Kidney tubule cell (primary cell): ENCODE measurements at regions not wholly inside any gene's neighbourhood (a gene's known extent, or its start where the extent isn't known, plus 50 kb on each side); places are given as distances from the start of the nearest gene placed in this dataset.

Experiments used
- DNase-seq: peaks from one replicate; pipeline ENCODE4 v3.0.0-alpha.2; 2018; ENCODE audit warnings: low spot score

DNA sequence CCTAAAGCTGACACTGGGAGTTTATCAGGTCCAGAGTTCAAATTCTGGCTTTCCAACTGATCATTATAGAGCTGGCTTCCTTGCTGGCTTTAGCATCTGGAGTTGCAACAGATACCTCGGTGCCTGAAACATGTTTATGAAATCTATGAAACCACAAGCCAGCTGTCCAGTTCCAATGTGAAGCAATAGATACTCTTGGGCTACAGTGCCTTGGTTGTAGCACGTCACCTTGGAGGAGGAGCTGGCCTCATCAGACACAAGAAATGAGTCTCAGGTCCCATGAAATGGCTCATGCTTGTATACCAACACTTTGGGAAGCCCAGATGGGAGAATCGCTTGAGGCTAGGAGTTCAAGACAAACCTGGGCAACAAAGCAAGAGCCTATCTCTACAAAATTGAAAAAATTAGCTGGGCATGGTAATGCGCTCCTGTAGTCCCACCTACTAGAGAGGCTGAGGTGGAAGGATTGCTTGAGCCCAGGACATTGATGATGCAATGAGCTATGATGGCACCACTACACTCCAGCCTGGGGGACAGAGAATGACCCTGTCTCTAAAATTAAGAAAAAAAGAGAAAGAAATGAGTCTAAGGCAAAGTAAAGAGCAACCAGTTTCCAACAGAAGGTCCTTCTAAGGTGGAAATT is 132.5 kb upstream of the ZNF648 start:
- DNase-seq: no peak

DNA sequence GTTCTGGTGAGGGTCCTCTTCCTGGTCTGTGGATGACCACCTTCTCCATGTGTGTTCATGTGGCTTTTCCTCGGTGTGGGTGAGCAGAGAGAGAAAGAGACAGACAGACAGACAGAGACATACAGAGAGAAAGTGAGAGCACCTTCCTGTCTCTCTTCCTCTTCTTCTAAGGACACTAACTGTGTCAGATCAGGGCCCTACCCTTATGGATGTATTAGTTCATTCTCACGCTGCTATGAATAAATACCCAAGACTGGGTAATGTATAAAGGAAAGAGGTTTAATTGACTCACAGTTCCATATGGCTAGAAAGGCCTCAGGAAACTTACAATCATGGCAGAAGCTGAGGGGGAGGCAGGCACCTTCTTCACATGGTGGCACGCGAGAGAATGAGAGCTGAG is 131.5 kb upstream of the ZNF648 start:
- DNase-seq: no peak

DNA sequence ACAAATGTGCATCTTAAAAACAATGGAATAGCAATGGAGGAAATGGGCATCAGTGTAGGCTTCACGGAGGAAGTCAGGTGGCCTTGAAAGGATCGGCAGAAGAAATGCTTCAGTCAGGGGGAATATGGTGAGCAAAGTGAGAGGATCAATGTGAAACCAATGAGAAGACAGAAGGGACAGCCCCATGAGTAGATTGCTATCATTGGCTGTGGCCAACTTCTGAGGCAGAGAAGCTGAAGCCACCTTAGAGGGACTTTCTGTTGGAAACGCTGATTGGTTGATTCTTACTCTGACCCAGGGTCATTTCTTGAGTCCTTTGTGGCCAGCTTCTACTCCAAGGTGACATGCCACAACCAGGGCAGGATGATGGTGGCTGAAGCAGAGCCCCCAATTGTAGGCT is 130.7 kb upstream of the ZNF648 start:
- DNase-seq: no peak

DNA sequence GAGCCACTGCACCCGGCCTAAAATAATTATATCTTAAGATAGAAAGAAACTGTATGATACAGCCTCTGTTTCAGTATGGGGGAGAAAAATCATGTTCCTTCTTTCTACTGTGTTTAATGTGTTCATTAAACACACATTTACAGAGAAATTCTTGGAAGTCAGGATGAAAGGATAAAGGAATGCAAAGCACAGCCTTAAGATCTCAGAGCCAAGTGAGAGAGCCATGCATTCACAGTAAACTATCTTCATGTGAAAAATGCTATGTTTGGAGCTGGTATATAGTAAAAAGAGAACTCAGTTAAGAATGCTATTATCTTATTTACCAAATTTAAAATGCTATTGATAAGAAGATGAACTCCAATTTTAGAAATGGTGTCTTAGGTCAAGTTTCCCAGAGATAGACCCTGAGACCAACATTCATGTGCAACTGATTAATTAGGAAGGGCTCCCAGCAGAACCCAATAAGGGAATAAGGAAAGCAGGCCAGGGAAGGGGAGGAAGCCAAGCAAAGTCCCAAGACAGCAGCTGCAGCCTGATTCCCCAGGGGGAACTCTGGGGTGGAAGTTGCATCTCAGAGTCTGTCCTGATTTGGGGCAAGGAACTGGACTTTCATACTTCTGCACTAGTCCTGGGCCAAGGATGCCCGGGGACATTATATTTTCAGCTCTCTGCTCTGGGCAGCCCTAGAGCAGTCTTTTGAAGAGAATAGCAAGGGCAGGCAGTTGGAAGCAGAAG is 130.0 kb upstream of the ZNF648 start:
- DNase-seq: no peak

DNA sequence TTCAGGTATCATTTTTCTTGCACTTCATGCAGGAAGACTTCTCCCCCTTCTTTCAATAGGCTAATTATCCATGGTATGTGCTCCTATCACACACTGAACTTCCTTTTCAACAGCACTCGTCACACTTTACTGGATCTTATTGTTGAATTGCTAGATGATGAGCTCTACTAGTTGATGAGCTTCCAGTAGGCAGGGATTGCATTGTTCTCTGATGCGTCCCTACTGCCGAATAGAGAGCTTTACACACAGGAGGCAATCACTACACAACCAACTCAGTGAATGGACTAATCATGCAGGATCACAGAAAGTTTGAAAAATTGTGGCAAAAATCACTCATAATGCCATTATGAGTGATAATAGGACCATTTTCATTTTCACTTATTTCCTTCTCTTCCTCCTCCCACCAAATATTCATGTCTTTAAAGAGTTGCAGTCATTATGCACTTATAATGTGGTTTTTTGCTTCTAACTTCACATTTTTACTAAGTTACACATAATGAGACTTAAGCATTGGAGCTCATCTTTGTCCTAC is 128.1 kb upstream of the ZNF648 start:
- peak; percentile 80 for DNase-seq

DNA sequence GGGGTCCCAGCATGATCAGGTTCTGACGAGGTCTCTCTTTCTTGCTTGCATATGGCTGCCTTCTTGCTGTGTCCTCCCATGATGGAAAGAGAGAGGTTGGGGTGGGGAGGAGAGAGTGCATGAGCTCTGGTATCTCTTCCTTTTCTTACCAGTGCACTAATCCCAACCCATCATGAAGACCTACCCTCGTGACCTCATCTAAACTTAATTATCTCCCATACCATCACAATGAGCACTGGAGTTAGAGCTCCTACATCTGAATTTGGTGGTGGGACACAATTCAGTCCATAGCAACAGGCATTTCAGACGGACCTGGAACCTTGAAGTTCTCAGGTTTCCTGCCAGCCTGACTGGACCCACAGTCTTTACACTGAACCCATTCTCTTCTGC is 125.2 kb upstream of the ZNF648 start:
- DNase-seq: no peak

DNA sequence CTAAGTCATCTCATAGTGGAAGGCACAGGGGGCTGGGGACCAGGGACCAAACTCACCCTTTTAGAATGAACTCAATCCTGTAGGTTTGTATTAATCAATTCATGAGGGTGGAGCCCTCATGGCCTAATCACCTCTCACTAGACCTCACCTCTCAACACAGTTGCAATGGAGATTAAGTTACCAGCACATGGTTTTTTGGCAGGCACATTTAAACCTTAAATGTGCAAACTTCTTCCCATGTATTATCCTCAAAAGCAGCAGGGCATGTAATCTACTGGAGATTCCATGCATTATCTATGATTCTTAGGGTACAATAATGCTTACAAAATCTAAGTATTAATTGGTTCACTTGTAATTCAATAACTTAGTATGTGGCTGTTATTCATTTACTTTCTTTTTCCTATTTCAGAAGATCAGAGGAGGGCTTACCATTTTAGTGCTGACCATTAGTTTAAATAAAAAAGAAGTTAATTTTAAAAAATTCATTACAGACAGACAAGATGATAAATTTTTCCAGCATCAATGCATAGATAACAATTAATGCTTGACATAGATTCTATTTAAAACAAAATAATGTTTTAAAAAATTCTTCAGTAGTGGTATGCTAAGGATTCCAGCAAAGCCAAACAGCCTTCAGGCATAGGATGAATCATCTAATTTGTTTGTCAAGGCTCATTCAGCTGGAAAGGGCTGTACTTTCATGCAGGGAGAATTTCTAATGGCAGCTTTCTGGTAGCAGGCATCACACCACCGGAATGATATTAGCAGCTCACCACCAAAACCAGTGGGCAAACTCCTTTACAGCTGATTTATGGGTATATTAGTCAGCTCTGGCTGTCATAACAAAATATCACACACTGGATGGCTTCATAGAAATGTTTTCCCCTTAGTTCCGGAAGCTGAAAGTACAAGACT is 124.6 kb upstream of the ZNF648 start:
- DNase-seq: peak; percentile 96

DNA sequence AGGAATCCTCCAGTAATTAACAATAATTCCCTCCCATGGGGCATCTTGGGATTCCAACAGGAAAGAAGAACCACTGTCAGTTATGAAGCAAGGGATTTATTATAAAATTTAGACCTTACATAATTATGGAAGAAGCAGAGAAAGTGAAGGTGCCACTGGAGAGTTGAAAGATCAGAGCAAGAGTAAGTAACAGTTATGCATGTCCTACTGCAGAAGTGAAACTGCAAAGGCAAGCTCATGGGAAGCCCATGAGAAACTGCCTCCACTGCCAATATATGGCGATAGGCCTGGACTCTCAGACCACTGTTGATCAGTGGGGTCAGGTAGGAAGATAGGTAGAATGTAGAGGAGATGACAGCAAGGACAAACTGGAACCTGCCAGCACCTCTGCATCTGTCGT is 123.6 kb upstream of the ZNF648 start:
- no peak for DNase-seq

DNA sequence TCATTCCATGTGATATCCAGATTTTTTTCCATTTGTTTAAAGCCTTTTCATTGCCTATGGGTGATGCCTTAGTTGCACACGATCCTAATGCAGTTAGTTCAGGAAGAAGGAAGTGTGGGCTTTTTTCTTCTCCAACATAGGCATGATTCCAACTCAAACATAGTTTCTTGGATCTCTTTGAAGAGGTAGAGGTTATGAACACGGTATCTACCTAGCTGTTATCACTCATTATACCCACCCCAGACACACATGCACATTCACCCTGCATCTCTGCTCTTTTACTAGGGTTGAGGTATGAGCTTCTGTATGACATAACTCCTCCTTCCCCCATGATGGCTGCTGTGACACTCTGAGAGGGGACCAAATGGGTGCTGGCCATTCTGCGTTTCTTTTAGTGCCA is 122.1 kb upstream of the ZNF648 start:
- no peak for DNase-seq

DNA sequence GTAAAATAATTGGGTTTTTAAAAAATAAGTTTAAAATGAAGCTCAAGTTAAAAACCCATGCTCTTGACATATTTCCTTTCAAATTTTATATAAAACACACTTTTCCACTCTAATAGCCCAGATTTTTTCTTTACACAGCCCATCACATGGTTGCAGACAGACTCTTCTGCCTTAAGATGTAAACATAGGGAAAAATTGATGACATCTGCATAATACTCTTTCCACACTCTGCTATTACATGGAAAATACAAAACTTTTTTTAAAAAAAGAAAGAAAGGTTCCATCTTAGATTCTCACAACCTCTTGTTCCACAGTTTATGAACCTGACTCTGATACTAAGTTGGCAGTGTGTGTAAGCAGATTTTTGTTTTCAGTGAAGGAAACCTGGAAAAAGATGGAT is 120.8 kb upstream of the ZNF648 start:
- DNase-seq: no peak

DNA sequence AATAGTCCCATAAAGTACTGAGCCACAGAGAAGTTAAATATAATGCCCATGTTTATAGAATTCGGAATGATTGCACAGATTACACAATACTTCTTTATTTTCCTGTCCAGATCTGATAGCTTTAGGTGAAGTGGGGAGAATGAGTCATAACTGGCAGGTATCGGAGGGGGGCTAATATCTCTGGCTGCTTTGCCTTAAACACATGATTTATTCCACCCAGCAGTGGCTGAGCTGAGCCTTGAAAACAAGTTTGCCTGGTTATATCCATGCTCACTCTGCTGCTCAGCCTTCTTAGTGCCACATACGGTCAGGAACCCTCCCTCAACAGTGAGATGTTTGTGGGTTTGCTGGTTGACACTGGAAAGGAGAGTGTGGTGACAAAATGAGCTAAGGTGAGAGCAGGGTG is 119.7 kb upstream of the ZNF648 start:
- DNase-seq: peak; percentile 41

DNA sequence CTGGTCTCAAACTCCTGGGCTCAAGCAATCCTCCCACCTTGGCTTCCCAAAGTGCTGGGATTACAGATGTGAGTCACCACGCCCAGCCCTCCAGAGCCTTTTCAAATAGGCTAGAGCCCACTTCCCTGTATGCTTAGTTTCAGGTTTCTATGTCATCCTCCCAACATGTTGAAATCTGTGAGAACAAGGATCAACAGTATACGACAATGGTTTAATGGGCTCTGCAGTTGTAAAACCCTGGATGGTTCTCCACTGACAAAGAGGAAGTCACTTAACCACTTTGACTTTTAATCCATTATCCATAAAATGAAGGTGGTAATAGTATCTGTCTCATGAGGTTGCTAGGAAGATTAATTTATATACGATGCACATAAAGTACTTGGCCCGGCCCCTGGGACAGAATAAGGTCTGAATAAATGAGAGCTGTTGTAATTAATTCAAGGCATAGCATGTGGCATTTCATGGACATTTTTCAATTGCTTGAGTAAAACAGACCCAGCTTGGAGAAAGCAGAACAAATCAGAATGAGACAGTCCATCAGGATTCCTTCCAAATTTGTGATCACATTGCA is 113.9 kb upstream of the ZNF648 start:
- peak; percentile 61 for DNase-seq

DNA sequence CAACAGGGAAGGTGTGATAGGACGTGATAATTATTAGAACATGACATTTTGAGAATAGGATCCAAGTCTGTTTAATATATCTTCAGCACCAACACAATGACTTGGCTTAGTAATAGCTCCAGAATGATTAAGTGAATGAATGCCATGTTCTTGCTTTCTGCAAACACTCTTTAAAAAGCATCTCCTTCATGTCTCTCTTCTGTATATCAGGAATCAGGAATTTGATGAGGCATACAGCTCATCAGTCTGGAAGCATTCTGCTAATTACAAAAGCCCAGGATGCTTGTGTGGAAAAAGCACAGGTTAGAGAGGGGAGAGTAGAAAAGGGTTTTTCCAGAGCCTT is 113.0 kb upstream of the ZNF648 start:
- no peak for DNase-seq

DNA sequence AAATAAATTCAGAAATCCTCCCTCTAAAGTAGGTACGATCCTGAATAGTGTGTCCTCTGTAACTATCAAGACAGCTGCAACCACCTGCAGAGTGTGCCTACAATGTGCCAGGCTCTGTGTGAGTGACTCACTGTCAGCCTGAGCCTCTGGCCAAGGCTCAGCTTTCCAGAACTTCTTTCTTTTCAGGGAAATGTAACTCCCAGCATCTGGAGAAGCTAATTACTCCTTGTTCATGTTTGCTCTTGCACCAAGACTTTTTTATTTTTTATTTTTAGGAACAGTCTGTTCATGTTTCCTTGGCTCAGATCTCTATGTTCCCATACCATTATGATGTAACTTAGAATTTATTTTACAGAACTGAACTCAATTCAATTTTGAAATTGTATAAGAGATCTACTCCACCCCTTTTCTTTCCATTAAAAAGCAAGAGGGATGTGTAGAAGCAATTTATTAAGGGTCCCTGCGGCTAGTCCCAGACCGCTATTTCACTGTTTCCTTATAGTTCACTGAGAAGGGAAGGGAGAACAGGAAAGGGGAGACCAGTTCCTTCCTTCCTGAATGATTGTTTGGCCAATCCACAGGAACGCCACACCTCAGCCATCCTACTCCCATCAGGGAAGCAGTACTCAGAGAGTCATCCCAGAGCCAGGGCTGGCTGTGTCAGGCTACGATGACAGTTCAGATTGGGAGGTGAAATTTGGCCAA is 112.4 kb upstream of the ZNF648 start:
- no peak for DNase-seq

DNA sequence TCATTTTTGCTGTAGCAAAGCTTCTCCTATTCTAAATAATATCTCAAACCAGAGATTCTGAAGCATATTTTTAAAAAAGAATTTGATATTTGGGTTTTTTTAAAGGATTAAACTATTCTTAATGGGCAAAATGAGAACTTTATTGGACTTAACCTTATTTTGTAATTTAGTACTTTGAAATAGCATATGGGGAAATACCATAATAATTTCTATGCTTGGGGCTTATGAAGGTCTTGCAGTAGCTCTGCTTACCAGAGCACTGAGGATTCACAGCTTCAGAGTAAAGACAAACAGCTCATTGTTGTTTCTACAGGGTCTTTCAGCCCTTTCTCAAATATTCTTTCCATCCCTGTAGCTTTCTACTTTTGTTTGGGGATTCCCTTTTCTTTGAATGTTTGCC is 111.2 kb upstream of the ZNF648 start:
- DNase-seq: no peak

DNA sequence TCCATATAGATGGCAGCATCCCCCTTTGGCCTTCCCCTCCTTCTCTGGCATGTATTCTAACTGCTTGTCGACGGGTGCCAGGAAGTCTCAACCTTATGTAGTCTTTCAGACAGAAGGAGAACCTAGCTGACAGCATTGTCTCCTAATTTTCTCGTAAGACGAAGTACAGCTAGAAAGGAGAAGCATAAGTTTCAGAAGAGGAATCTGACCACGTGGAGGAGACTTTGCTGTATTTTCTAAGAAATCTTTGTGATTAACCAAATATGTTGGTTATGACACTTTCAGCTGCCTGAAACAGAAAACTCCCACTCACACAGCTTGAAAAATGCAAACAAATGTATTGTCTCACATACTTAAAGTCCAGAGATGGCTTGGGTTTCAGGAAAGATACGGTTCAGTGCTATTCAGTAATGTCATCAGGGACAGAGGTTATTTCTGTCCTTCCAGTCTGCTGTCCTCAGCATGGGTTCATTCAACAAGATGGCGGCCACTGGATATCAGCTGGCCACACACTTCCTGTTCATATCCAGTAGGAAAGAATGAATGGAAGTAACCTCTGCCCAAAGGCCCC is 109.5 kb upstream of the ZNF648 start:
- peak; percentile 9 for DNase-seq

DNA sequence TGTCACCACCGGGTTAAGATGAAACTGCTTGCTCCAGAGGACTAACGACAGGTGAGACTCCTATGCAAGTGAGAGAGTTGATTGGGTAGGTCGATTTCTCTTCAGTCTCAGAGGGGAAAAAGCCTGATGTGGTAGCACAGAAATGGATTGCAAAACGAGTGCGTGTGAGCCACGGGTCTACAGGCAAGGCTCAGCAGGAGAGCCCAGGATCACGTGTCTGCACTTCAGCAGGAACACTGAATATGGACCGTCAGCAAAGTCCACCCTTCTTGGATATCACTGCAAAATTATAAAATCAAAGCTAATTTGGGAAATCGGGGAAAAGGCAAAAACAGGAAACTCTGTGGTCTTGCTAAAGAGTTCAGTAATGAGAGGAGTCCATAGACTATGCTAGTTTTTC is 107.7 kb upstream of the ZNF648 start:
- no peak for DNase-seq

DNA sequence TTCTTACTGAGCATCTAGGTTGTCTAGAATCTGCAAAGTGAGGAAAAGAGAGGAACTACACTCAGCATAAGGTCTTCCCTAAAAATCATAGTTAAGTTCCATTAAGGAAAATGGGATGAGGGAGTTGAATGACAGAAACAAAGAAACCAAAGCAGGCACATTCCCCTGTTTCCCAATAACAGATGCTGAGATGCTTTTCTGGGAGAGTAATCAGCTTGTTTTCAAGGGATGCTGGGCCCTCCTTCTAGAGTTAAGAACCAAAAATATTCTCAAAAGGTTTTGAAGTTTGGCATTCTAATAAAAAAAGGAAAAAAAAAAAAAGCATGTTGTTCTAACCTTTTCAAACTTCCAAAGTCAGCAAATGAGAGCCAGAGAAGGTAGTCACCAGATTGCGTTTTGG is 105.2 kb upstream of the ZNF648 start:
- DNase-seq: no peak

DNA sequence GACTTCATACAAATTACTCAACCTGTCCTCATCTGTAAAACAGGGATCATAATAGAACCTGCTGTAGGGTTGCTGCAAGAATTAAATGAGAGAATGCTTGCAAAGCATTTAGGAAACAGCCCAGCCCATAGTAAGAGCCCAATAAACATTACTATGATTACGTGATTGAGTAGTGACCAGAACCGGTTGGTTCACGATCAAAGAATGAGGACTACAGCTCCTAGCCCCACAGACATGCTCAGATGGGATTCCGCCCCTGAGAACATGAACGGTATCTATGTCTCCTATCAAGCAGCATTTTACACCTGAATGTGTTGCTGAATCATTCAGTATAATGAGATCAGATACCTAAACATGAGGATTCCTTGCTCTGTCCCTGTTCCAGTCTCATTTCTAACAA is 104.8 kb upstream of the ZNF648 start:
- DNase-seq: no peak

DNA sequence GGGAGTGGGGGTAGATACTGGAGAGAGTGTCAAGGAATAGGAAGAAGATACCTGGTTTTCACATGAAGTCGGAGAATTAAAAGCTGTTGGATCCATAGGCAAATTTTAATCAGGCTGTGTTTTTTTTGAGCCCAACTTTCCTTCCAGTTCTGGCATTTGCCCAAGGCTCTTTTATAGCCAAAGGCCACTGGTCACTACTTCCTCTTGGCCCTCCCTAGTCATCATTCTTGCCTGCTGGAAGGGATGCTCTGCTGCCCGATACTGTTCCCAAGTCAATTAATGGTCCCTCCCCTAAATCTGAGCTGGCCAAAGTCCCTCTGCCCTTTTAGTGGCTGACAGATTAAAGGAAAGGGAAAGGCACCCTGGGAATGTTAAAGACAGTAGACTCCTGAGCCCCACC is 102.8 kb upstream of the ZNF648 start:
- DNase-seq: no peak

DNA sequence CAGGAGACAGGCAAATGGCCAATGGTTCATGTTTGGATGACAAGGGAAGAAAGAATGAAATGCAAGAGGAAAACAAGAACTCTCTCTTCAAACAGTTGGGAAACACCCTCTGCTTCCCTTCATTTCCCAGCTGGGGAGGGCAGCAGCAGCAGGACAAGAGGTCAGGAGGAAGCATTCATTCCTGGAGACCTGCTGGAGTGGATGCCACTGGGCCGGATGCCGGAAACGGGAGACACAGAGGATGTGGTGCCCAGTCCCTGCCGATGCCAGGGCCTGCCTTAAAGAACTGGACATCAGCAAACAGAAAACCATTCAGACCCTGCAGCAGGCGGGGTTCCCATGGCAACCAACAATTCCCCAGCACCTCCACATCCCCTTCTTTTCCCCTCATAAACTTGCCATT is 102.3 kb upstream of the ZNF648 start:
- no peak for DNase-seq

DNA sequence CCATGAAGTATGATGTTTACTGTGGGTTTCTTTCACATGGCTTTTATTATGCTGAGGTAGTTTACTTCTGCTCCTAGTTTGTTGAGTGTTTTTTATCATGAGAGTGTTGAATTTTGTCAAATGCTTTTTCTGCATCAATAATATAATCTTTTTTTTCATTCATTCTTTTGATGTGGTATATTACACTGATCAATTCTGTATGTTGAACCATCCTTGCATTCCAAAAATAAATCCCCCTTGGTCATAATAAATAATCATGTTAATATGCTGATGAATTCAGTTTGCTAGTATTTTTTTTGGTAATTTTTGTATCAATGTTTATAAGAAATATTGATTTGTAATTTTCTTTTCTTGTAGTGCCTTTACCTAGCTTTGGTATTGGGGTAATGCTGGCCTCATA is 97.9 kb upstream of the ZNF648 start:
- DNase-seq: no peak
